ENCODE measurements at regions not wholly inside any gene's neighbourhood (a gene's known extent, or its start where the extent isn't known, plus 50 kb on each side); places are given as distances from the start of the nearest gene placed in this dataset.

- TF ChIP-seq TSHZ2 (CRISPR knock-in tag; IDR thresholded peaks at IDR 0.05): no peak
- TF ChIP-seq PATZ1 (CRISPR knock-in tag; IDR thresholded peaks at IDR 0.05; ENCODE audit: borderline replicate concordance): no peak
These were observed 95.3 kb upstream of the FSTL4 start for GRCh38 chr5:133707629-133708028.
